ENCODE measurements at regions not wholly inside any gene's neighbourhood (a gene's known extent, or its start where the extent isn't known, plus 50 kb on each side); places are given as distances from the start of the nearest gene placed in this dataset.

GRCh38 chr10:9096288-9096687 lies 1041.8 kb downstream of the GATA3 start:
- Mint-ChIP-seq H3K9me3 (no peaks in the 10 kb centered on the region), H3K4me3 (no peak overlapping the region), H3K36me3 (no peaks in the 10 kb centered on the region), H3K27ac (no peak overlapping the region), H3K27me3 (ENCODE audit: insufficient read depth, low read depth) (no peaks in the 10 kb centered on the region), H3K4me1 (no peaks in the 10 kb centered on the region)
- H3K4me1 ChIP-seq = peaks cover 12% of the 10 kb centered on the region
- H3K27ac ChIP-seq = no peak overlapping the region
- no peaks in the 10 kb centered on the region for H3K9me3 ChIP-seq (ENCODE audit: low read depth)
- no peak overlapping the region for H3K4me2 ChIP-seq
- H3K9ac ChIP-seq = no peak overlapping the region
- peaks cover 15% of the 10 kb centered on the region for H3K27me3 ChIP-seq
- H3K4me3 ChIP-seq = no peak overlapping the region
- H4K20me1 ChIP-seq (ENCODE audit: low read depth) = no peaks in the 10 kb centered on the region
- no peaks in the 10 kb centered on the region for H3K36me3 ChIP-seq
- H3K79me2 ChIP-seq (ENCODE audit: low read depth) = no peaks in the 10 kb centered on the region
- no peak for DNase-seq (ENCODE audit: low spot score)
- no peak overlapping the region for H2AFZ ChIP-seq (replicated peaks)
- TF ChIP-seq EZH2 (IDR thresholded peaks at IDR 0.05) = no peak
- TF ChIP-seq CTCF (IDR thresholded peaks at IDR 0.05) = no peak
- no peak for TF ChIP-seq EZH2phosphoT487 (IDR thresholded peaks at IDR 0.05)
- peaks cover 3% of the 10 kb centered on the region for H3F3A ChIP-seq (ENCODE audit: low read depth)

GRCh38 chr10:9097206-9097990 lies 1042.9 kb downstream of the GATA3 start:
- H3K4me2 ChIP-seq = peak overlapping the region; percentile 12
- no peak overlapping the region for H3K9ac ChIP-seq
- H3K27ac ChIP-seq = no peak overlapping the region
- peak; percentile 16 for DNase-seq (ENCODE audit: low spot score)
- H3K4me3 ChIP-seq = no peak overlapping the region
- H3K9me3 Mint-ChIP-seq = no peaks in the 10 kb centered on the region
- H3K4me1 ChIP-seq = peaks cover 12% of the 10 kb centered on the region
- H2AFZ ChIP-seq (replicated peaks) = no peak overlapping the region
- no peak for TF ChIP-seq EZH2phosphoT487 (IDR thresholded peaks at IDR 0.05)
- TF ChIP-seq EZH2 (IDR thresholded peaks at IDR 0.05) = no peak
- TF ChIP-seq CTCF (IDR thresholded peaks at IDR 0.05) = no peak
- H3K27me3 Mint-ChIP-seq (ENCODE audit: insufficient read depth, low read depth) = no peaks in the 10 kb centered on the region
- H3K79me2 ChIP-seq (ENCODE audit: low read depth) = no peaks in the 10 kb centered on the region
- peaks cover 3% of the 10 kb centered on the region for H3F3A ChIP-seq (ENCODE audit: low read depth)
- H3K27ac Mint-ChIP-seq = no peak overlapping the region
- no peak overlapping the region for H3K4me3 Mint-ChIP-seq
- H4K20me1 ChIP-seq (ENCODE audit: low read depth) = no peaks in the 10 kb centered on the region
- H3K4me1 Mint-ChIP-seq = no peaks in the 10 kb centered on the region
- H3K36me3 Mint-ChIP-seq = no peaks in the 10 kb centered on the region
- peaks cover 13% of the 10 kb centered on the region for H3K27me3 ChIP-seq
- no peaks in the 10 kb centered on the region for H3K36me3 ChIP-seq
- H3K9me3 ChIP-seq (ENCODE audit: low read depth) = no peaks in the 10 kb centered on the region

- Histone ChIP-seq H3K9me3 (ENCODE audit: low read depth) (no peaks in the 10 kb centered on the region), H4K20me1 (ENCODE audit: low read depth) (no peaks in the 10 kb centered on the region), H3K36me3 (no peaks in the 10 kb centered on the region), H3K4me3 (no peak overlapping the region), H3K79me2 (ENCODE audit: low read depth) (no peaks in the 10 kb centered on the region), H3K27ac (no peak overlapping the region), H3K4me2 (peak overlapping the region; percentile 12), H3F3A (ENCODE audit: low read depth) (peaks cover 3% of the 10 kb centered on the region), H3K4me1 (peaks cover 12% of the 10 kb centered on the region), H2AFZ (replicated peaks) (no peak overlapping the region), H3K27me3 (peaks cover 15% of the 10 kb centered on the region), H3K9ac (no peak overlapping the region)
- Mint-ChIP-seq H3K27me3 (ENCODE audit: insufficient read depth, low read depth) (no peaks in the 10 kb centered on the region), H3K9me3 (no peaks in the 10 kb centered on the region), H3K4me1 (no peaks in the 10 kb centered on the region), H3K27ac (no peak overlapping the region), H3K4me3 (no peak overlapping the region), H3K36me3 (no peaks in the 10 kb centered on the region)
- no peak for TF ChIP-seq EZH2phosphoT487 (IDR thresholded peaks at IDR 0.05)
- DNase-seq (ENCODE audit: low spot score) = peak; percentile 12
Observed at GRCh38 chr10:9097991-9098306, 1043.5 kb downstream of the GATA3 start.

GRCh38 chr10:9102026-9102425 lies 1047.5 kb downstream of the GATA3 start:
- Histone ChIP-seq H3K27me3 (peaks cover 17% of the 10 kb centered on the region), H3K4me1 (peaks cover 11% of the 10 kb centered on the region), H3K4me3 (no peak overlapping the region), H3K9me3 (ENCODE audit: low read depth) (no peaks in the 10 kb centered on the region), H3F3A (ENCODE audit: low read depth) (peaks cover 3% of the 10 kb centered on the region), H3K36me3 (no peaks in the 10 kb centered on the region), H2AFZ (replicated peaks) (no peak overlapping the region), H3K27ac (no peak overlapping the region), H3K4me2 (no peak overlapping the region), H4K20me1 (ENCODE audit: low read depth) (no peaks in the 10 kb centered on the region), H3K79me2 (ENCODE audit: low read depth) (no peaks in the 10 kb centered on the region), H3K9ac (no peak overlapping the region)
- no peaks in the 10 kb centered on the region for H3K4me1 Mint-ChIP-seq
- H3K27ac Mint-ChIP-seq = no peak overlapping the region
- no peak for TF ChIP-seq EZH2 (IDR thresholded peaks at IDR 0.05)
- no peak for TF ChIP-seq CTCF (IDR thresholded peaks at IDR 0.05)
- TF ChIP-seq EZH2phosphoT487 (IDR thresholded peaks at IDR 0.05) = no peak
- no peak overlapping the region for H3K4me3 Mint-ChIP-seq
- H3K36me3 Mint-ChIP-seq = no peaks in the 10 kb centered on the region
- no peaks in the 10 kb centered on the region for H3K9me3 Mint-ChIP-seq
- DNase-seq (ENCODE audit: low spot score) = no peak
- no peaks in the 10 kb centered on the region for H3K27me3 Mint-ChIP-seq (ENCODE audit: insufficient read depth, low read depth)

Measured in neural progenitor cell (in vitro differentiated cells).